ENCODE measurements at regions not wholly inside any gene's neighbourhood (a gene's known extent, or its start where the extent isn't known, plus 50 kb on each side); places are given as distances from the start of the nearest gene placed in this dataset.
"Not testable (repeated sequence)": the region's sequence is repeated elsewhere in the genome, so short reads cannot be mapped to it uniquely, and the experiment has no call there.

GRCh38 chr18:30419399-30419798, 623.1 kb downstream of the DSC3 start:
- TF ChIP-seq CTCF (IDR thresholded peaks at IDR 0.05; ENCODE audit: poor library complexity); EZH2 (IDR thresholded peaks at IDR 0.05; ENCODE audit: borderline replicate concordance): not testable (repeated sequence)

Data from hepatocyte (in vitro differentiated cells).